ENCODE measurements at regions not wholly inside any gene's neighbourhood (a gene's known extent, or its start where the extent isn't known, plus 50 kb on each side); places are given as distances from the start of the nearest gene placed in this dataset.

DNA sequence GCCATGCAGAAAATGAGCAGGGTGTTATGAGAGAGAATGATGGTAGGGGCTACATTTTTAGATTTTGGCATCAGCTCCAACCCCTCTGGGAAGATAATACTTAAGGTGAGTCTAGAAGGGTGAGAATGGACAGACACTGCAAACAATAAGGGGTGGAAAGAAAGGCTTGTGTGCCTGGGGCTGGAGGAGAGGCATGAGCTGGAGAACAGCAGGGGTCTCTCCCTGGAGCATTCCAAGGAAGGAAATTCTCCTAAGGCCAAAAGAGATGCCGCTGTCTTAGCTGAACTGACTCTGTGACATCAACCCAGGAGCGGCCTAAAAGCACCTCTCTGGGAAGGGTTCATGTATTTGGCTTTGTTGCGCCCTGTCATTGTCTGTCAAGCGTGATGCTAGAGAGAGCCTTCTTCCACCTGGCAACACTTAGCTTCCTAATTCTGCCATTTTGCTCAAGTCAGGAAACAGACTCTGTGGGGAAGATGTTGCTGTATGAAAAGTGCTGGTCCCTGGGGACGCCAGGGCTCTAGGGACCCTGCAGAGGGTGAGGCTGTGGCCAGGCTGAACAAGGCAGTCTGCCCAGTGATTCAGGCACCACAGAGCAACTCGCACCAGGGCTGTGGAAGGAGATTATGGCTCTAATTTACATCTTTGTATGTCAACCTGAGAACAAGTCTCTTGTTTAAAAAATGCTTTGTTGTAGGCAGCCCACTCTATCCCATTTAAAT, 225.7 kb downstream of the CBLN1 start:
- POLR2A ChIA-PET: no interaction called here
- no peak overlapping the region for H3K4me3 Mint-ChIP-seq
- H3K27ac Mint-ChIP-seq: no peak overlapping the region

DNA sequence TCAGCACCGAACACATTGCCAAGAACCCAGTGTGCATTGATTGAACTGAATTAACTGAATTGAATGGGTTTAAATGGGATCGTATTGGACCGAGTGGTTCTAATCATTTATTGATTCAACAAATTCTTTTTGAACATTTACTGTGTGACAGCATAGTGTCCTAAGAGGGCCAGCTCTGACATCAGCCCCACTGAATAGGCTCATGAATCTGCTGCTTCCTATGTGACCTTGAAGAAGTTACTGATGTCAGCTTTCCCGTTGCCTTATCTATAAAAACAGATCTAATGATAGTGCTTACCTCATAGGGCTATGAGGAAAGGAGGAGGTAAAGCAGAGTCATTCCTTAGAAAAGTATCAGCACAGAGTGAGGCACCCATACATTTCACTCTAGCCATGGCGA, 226.3 kb downstream of the CBLN1 start:
- no peak for DNase-seq
- no peaks in the 10 kb centered on the region for H3K9me3 Mint-ChIP-seq
- H3K36me3 Mint-ChIP-seq (ENCODE audit: low read depth): no peaks in the 10 kb centered on the region
- no peak overlapping the region for H3K4me3 Mint-ChIP-seq
- no peak overlapping the region for H3K27ac Mint-ChIP-seq
- H3K27me3 Mint-ChIP-seq: no peaks in the 10 kb centered on the region
- H3K4me1 Mint-ChIP-seq: no peaks in the 10 kb centered on the region
- ChIA-PET POLR2A (no interaction called here), CTCF (no interaction called here)

More for the DNA sequence above, 225.7 kb downstream of the CBLN1 start:
- Mint-ChIP-seq H3K27me3 (no peaks in the 10 kb centered on the region), H3K36me3 (ENCODE audit: low read depth) (no peaks in the 10 kb centered on the region), H3K9me3 (no peaks in the 10 kb centered on the region), H3K4me1 (no peaks in the 10 kb centered on the region)
- DNase-seq: no peak
- CTCF ChIA-PET: no interaction called here

DNA sequence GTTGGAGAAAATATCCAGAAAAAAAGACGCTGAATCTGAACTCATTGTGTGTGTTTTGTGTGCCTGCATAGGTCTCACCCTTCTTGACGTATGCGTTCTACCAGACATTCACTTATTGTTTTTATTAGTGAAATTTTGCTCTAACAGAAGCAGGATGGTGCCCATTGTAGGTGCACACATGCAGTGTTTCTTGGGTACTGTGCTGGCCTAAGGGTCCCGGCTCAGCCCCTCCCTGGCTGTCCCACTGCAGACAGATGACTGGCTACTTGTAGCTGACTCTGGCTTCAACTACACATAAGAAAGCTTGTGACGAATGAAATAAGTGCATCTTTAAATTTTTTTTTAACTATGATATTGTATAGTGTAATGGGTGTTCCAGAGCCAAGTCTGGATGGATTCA, 227.0 kb downstream of the CBLN1 start:
- POLR2A ChIA-PET: no interaction called here
- no peaks in the 10 kb centered on the region for H3K27me3 Mint-ChIP-seq
- DNase-seq: no peak
- no peak overlapping the region for H3K27ac Mint-ChIP-seq
- H3K9me3 Mint-ChIP-seq: no peaks in the 10 kb centered on the region
- no peaks in the 10 kb centered on the region for H3K4me1 Mint-ChIP-seq
- no peaks in the 10 kb centered on the region for H3K36me3 Mint-ChIP-seq (ENCODE audit: low read depth)
- no peak overlapping the region for H3K4me3 Mint-ChIP-seq
- CTCF ChIA-PET: no interaction called here

- H3K27me3 Mint-ChIP-seq: no peaks in the 10 kb centered on the region
- ChIA-PET CTCF (no interaction called here), POLR2A (no interaction called here)
- H3K9me3 Mint-ChIP-seq: peaks cover 3% of the 10 kb centered on the region
- no peak overlapping the region for H3K27ac Mint-ChIP-seq
- no peak overlapping the region for H3K4me3 Mint-ChIP-seq
- no peaks in the 10 kb centered on the region for H3K4me1 Mint-ChIP-seq
- H3K36me3 Mint-ChIP-seq (ENCODE audit: low read depth): no peaks in the 10 kb centered on the region
- no peak for DNase-seq
These were observed 228.8 kb downstream of the CBLN1 start for GRCh38 chr16:49052846-49053245.

- CTCF ChIA-PET: no interaction called here
- H3K4me3 Mint-ChIP-seq: no peak overlapping the region
- peaks cover 8% of the 10 kb centered on the region for H3K9me3 Mint-ChIP-seq
- H3K36me3 Mint-ChIP-seq (ENCODE audit: low read depth): no peaks in the 10 kb centered on the region
- POLR2A ChIA-PET: no interaction called here
- no peaks in the 10 kb centered on the region for H3K4me1 Mint-ChIP-seq
- no peaks in the 10 kb centered on the region for H3K27me3 Mint-ChIP-seq
- DNase-seq: no peak
- no peak overlapping the region for H3K27ac Mint-ChIP-seq
These were observed 230.1 kb downstream of the CBLN1 start for GRCh38 chr16:49051576-49051975.

DNA sequence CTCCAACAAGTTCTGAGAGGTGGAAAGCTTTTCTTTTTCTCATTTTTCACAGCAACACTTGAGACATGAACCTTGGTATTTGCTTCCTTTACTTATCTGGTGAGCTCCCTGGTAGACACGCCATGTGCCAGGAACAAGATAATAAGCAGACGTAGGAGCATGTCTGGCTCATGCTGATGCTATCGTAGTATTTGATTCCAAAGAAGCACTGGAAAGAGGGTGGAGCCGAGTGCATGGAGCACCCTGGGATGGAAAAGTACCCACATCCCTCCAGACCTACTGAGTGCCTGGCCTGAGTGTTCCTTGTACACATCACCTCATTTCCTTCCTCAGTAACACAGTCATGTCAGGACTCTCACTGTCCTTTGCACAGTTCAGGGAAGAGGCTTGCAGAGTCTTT, 231.0 kb downstream of the CBLN1 start:
- no peak overlapping the region for H3K4me3 Mint-ChIP-seq
- ChIA-PET CTCF (no interaction called here), POLR2A (no interaction called here)
- H3K36me3 Mint-ChIP-seq (ENCODE audit: low read depth): no peaks in the 10 kb centered on the region
- no peaks in the 10 kb centered on the region for H3K4me1 Mint-ChIP-seq
- no peaks in the 10 kb centered on the region for H3K27me3 Mint-ChIP-seq
- no peak overlapping the region for H3K27ac Mint-ChIP-seq
- peaks cover 11% of the 10 kb centered on the region for H3K9me3 Mint-ChIP-seq
- no peak for DNase-seq

GRCh38 chr16:49049644-49050043, 232.0 kb downstream of the CBLN1 start:
- ChIA-PET CTCF (no interaction called here), POLR2A (no interaction called here)
- H3K36me3 Mint-ChIP-seq (ENCODE audit: low read depth): no peaks in the 10 kb centered on the region
- H3K4me3 Mint-ChIP-seq: no peak overlapping the region
- DNase-seq: no peak
- H3K9me3 Mint-ChIP-seq: peaks cover 11% of the 10 kb centered on the region
- H3K27ac Mint-ChIP-seq: no peak overlapping the region
- H3K27me3 Mint-ChIP-seq: no peaks in the 10 kb centered on the region
- no peaks in the 10 kb centered on the region for H3K4me1 Mint-ChIP-seq

- H3K27me3 Mint-ChIP-seq: no peaks in the 10 kb centered on the region
- no peaks in the 10 kb centered on the region for H3K4me1 Mint-ChIP-seq
- POLR2A ChIA-PET: no interaction called here
- H3K27ac Mint-ChIP-seq: no peak overlapping the region
- H3K36me3 Mint-ChIP-seq (ENCODE audit: low read depth): no peaks in the 10 kb centered on the region
- H3K9me3 Mint-ChIP-seq: peaks cover 11% of the 10 kb centered on the region
- no peak overlapping the region for H3K4me3 Mint-ChIP-seq
- CTCF ChIA-PET: no interaction called here
- DNase-seq: no peak
These were observed 232.4 kb downstream of the CBLN1 start for GRCh38 chr16:49049191-49049590.

DNA sequence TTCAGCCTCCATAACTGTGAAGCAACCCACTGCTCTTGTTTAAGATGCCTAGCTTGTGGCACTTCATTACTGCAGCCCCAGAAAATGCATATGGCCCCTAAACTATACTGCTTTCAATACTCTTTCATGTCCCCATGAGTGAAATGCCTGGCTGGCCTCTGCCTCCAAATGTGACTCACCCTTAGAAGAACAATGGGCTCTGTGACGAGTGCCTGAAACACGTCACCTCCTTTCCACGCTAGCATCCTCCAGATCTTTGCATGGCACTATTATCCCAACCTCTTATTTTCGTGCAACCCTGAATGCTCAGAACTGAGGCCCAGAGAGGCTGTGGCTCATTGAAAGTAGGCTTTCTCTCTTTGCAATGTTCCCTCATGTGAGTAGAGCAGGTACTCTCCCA, 233.1 kb downstream of the CBLN1 start:
- Mint-ChIP-seq H3K27ac (no peak overlapping the region), H3K4me1 (no peaks in the 10 kb centered on the region), H3K4me3 (no peak overlapping the region), H3K27me3 (no peaks in the 10 kb centered on the region), H3K36me3 (ENCODE audit: low read depth) (no peaks in the 10 kb centered on the region), H3K9me3 (peaks cover 11% of the 10 kb centered on the region)
- no peak for DNase-seq
- ChIA-PET CTCF (no interaction called here), POLR2A (no interaction called here)

- no peak for DNase-seq
- H3K27ac Mint-ChIP-seq: no peak overlapping the region
- H3K4me1 Mint-ChIP-seq: no peaks in the 10 kb centered on the region
- CTCF ChIA-PET: no interaction called here
- H3K9me3 Mint-ChIP-seq: no peaks in the 10 kb centered on the region
- no peaks in the 10 kb centered on the region for H3K36me3 Mint-ChIP-seq (ENCODE audit: low read depth)
- H3K27me3 Mint-ChIP-seq: no peaks in the 10 kb centered on the region
- no peak overlapping the region for H3K4me3 Mint-ChIP-seq
- POLR2A ChIA-PET: no interaction called here
These were observed 245.5 kb downstream of the CBLN1 start for GRCh38 chr16:49036126-49036525.

DNA sequence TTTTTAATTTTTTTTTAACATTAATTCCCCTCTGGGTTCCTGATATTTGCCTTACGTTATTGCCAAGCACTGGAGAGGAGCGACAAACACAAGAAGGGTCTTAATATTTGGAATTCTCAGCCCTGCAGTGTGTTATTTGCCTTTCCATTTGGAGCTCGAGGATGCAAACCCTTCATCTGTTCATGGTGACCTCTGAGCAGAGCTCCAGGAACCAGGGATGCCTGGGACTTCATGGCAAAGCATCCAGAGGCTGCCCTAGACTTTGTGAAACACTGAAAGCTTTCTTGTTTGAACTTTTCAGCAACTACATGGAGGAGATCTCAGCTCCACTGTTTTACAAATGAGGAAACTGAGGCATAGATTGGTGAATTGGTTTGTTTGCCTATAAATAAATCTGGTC, 254.2 kb downstream of the CBLN1 start:
- ChIA-PET POLR2A (no interaction called here), CTCF (no interaction called here)
- H3K9me3 Mint-ChIP-seq: peaks cover 2% of the 10 kb centered on the region
- DNase-seq: no peak
- no peaks in the 10 kb centered on the region for H3K36me3 Mint-ChIP-seq (ENCODE audit: low read depth)
- H3K27ac Mint-ChIP-seq: no peak overlapping the region
- H3K27me3 Mint-ChIP-seq: no peaks in the 10 kb centered on the region
- H3K4me3 Mint-ChIP-seq: no peak overlapping the region
- H3K4me1 Mint-ChIP-seq: no peaks in the 10 kb centered on the region

DNA sequence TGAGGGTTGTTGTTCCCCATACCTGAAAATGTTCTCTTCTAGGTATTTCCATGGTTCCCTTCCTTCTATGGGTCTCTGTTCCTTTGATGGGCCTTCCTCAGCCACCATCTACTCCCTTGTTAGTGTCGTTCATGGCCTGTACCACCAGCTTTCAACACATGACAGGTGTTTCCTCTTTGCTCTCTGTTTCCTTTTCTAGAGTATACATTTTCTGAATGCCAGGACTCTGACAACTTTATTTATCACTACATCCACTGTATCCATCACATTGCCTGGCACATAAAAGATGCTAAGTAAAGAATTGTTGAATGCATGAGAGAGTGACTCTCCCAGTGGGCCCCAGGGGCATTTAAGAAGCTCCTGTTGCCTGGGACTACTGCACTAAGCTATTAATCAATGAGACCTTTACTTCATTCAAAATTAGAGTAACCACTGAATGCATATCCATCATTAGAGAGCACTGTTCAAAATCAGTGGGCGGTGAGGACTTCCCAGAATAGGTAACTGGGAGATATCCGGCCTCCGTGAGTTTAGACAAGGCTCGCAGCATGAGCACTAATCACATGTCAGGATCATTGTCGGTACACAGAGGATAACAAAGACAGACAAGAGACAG, 255.0 kb downstream of the CBLN1 start:
- Mint-ChIP-seq H3K4me3 (no peak overlapping the region), H3K36me3 (ENCODE audit: low read depth) (no peaks in the 10 kb centered on the region), H3K9me3 (peaks cover 2% of the 10 kb centered on the region), H3K27ac (no peak overlapping the region), H3K4me1 (no peaks in the 10 kb centered on the region), H3K27me3 (no peaks in the 10 kb centered on the region)
- no peak for DNase-seq
- POLR2A ChIA-PET: no interaction called here
- CTCF ChIA-PET: no interaction called here

DNA sequence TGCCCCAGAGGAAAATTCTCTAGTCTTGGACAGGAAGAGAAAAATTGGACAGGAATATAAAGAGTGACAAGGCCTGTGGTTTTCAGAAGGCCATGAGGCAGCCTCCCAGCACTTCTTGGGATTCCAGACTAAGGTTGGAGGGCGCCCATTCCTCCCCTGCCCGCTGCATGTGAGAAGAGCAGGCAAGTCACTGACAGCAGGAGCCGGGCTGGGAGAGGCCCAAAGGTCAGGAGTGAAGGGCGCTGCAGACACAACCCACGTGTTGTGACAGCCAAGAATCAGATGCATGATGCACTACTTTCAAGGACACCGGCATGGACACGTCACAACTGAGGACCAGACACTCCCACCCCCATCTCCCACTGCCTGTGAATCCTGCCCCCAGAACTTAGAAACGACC, 256.7 kb downstream of the CBLN1 start:
- H3K4me3 Mint-ChIP-seq: no peak overlapping the region
- H3K27ac Mint-ChIP-seq: no peak overlapping the region
- no peak for DNase-seq
- H3K27me3 Mint-ChIP-seq: no peaks in the 10 kb centered on the region
- no peaks in the 10 kb centered on the region for H3K36me3 Mint-ChIP-seq (ENCODE audit: low read depth)
- ChIA-PET POLR2A (no interaction called here), CTCF (no interaction called here)
- H3K9me3 Mint-ChIP-seq: peaks cover 2% of the 10 kb centered on the region
- no peaks in the 10 kb centered on the region for H3K4me1 Mint-ChIP-seq

- H3K4me1 Mint-ChIP-seq: no peaks in the 10 kb centered on the region
- no peaks in the 10 kb centered on the region for H3K27me3 Mint-ChIP-seq
- no peak overlapping the region for H3K27ac Mint-ChIP-seq
- no peaks in the 10 kb centered on the region for H3K36me3 Mint-ChIP-seq (ENCODE audit: low read depth)
- peaks cover 2% of the 10 kb centered on the region for H3K9me3 Mint-ChIP-seq
- no peak for DNase-seq
- ChIA-PET CTCF (no interaction called here), POLR2A (no interaction called here)
- H3K4me3 Mint-ChIP-seq: no peak overlapping the region
These were observed 257.6 kb downstream of the CBLN1 start for GRCh38 chr16:49024016-49024415.
